LoVo (cell line): ENCODE measurements at regions not wholly inside any gene's neighbourhood (a gene's known extent, or its start where the extent isn't known, plus 50 kb on each side); places are given as distances from the start of the nearest gene placed in this dataset.

ENCODE experiments used
- DNase-seq: peaks from one replicate; pipeline ENCODE4 v3.0.0-alpha.2; 2016; ENCODE audit warnings: low spot score

DNA sequence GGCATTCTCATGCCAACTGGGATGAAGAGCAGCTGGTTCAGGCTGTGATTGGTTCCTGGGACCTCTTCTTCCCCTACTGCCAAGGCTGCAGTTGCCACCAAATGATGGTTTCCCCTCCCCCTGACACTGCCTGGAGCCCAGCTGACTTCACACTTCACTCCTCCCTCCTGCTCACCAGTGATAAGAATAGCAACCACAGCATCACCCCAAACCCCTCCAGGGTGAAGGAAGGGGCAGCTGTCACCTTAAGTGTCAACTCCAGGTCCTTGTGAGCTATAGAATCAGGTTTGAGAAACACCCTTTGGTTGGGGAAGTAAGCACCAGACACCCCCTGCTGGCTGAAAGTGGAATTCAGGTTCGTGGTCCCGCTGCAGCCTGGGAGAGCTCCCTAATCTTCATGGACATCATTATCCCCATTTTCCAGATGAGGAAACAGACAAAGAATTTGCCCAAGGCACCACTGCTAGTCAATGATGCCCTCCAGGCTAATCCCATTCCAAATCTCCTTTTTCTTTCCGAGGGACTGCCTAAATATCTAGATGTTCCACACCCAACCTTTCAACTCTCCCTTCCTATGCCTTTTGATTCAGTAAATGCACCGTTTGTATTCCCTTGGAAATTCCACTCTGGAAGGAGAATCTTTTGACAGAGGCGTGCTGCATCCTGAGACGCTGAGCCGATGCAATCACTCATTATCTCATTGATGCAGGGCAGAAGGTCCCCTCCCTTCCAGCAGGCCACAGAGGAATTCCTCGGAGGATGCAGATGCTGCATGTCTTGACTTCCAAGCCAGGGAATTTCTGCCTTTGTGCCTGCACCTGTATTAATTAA lies 50.6 kb upstream of the UQCRFS1 start:
- peak; percentile 44 for DNase-seq

DNA sequence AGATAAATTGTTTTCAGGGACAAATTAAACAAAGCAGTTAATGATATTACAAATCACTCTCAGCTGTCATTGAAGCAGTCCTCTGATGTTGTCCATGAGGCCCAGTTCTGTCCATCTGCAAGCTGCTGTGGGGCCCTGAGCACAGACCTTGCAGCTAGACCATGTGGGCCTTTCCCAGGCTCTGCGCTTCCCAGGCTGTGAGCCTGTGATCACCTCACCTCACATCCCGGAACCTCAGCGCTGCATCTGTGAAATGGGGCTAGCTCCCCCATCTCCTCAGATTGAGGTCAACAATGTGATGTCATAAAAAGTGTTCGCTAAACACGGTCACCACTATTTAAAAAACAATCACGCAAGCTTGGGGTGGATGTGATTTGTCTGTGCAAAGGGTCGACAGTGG lies 51.9 kb upstream of the UQCRFS1 start:
- no peak for DNase-seq

DNA sequence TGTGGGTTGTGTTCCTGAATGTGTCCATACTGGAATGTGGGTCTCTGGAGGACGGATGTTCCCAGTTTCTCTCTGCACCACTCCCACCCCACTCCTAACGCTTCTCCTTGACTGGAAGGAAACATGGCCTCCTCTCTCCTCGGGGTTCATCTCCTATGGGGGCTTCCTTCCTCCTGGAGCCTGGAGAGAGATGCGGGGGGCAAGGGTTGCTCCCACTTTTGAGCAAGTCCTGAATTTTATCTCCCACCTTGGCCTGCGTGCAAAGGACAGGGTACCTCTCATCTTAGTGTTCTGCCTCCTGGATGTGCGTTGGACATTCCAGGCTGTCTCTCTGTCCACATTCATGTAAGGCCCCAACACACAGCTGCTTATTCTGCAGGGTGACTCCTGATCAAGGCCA lies 52.5 kb upstream of the UQCRFS1 start:
- no peak for DNase-seq

DNA sequence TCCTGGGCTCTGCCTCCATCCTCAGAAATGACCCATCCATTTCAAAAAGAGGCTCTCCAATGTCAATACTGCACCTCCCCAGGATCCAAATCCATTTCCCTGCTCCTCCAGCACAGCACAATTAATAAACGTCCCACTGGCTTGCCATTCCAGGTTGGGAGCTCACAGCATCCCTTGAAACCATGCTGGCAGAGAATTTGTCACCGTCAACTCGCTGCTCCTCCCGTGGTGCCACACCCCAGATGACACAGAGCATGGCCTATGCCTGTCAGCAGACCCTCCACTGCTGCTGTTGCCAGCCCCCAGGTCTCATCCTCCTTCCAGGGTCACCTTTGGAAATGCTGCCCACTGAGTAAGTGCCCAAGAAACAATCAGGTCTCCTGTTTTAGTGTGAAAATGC lies 53.0 kb upstream of the UQCRFS1 start:
- DNase-seq: no peak

DNA sequence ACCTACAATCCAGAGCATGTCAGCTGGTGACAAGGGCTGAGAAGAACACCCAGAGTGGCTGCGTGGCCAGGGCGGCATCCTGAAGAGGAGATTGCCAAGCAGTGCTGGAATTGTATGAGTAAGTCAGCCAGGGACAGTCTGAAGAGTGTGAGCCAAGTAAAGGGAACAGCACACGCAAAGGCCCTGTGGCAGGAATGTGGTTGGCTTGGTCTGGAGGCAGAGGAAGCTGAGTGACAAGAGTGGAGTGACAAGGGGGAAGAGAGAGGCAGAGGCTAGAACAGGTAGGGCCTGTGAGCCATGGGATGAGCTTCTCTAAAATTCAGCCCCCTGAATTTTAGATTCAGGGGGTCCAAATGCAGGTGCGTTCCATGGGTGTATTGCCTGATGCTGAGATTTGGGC lies 53.7 kb upstream of the UQCRFS1 start:
- no peak for DNase-seq

DNA sequence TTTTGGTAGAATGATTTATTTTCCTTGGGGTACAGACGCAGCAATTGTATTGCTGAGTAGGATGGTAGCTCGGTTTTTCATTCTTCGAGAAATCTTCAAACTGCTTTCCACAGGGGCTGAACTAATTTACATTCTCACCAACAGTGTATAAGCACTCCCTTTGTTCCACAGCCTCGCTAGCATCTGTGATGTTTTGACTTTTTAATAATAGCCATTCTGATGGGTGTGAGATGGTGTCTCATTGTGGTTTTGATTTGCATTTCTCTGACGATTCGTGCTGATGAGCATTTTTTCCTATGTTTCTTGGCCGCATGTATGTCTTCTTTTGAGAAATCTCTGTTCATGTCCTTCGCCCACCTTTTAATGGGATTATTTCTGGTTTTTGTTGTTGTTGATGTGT lies 54.8 kb upstream of the UQCRFS1 start:
- DNase-seq: no peak

DNA sequence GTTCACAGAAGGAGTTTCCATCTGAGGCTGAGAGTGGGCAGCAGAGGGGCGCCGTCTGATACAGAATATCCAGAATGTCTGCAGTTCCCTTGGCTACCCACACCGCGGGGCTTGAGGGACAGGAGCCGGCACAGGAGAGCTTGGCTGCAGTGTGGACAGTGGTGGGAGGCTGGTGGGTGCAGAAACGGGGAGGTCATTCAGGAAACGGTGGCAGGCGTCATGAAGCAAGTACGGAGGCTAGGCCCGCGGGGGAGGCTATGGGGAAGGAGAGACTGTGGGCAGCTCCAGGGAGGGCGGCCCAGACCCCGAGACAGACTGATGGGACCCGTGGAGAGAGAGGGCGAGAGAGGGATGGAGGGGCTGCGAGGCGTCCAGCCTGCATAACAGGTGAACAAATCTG lies 55.2 kb upstream of the UQCRFS1 start:
- no peak for DNase-seq

DNA sequence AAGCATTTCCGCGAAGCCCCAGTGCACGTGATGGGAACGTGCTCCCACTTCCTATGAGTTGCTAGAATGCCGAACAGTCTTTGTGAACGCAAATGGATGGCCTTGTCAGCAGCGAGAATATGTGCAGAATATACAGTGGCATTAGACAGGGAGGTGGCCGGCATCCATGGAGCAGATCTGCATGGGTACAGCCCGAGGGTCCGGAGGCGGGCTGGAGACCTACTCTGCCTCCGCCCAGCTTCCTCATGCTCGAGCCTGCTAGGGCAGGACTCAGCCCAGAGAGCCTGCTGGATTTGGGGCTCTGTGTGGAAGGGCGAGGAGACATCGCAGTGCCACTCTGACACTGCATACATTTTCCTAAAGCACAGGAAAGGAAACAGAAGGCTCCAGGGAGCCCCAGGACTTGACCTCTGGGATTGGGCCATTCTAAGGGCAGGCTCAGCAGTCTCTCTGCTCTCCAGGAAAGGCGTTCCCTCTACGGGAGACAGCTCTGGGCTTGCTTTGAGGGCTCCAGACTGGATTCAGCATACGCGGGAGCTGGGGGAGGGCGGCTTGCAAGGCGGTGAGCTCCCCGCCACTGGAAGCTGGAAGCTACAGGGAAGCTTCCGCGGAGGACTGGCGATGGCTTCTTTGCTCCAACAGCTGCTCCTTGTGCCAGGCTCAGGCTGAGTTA lies 55.9 kb upstream of the UQCRFS1 start:
- no peak for DNase-seq

DNA sequence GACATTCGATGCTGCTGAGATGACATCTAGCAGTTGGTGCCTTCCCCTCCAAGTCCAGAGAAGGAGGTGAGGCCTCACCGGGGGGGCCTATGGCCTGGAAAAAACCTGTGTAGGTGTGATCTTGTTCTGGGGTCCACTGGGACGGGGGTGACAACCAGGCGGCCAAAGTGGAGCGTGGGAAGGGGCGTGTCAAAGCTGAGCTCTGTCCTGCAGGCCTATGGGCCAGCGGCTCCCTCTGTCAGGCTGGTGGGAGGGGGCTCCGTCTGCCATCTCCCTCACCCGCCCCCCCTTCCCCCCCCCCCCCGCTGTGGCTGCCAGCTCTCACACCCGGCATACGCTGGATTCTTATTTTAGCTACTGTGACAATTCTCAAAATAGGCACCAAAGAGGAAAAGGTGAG lies 56.7 kb upstream of the UQCRFS1 start:
- no peak for DNase-seq

DNA sequence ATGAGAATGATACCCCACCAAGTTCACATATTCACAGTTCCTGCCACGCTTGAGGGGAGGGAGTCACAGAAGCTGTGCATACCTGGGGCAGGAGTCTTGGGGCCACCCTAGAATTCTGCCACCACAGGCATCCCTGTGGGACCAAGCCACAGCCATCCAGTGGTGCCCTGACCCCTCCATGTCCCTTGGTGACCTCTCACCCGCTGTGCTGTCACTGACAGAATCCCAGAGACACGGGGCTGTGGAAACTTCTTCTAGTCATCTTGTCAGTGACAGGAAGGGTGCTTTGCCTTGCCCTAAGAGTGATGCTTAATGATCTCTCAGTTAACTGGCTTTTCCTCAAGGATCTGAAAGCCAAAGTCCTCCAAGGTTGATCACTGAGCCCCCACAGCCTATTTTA lies 58.4 kb upstream of the UQCRFS1 start:
- DNase-seq: no peak

DNA sequence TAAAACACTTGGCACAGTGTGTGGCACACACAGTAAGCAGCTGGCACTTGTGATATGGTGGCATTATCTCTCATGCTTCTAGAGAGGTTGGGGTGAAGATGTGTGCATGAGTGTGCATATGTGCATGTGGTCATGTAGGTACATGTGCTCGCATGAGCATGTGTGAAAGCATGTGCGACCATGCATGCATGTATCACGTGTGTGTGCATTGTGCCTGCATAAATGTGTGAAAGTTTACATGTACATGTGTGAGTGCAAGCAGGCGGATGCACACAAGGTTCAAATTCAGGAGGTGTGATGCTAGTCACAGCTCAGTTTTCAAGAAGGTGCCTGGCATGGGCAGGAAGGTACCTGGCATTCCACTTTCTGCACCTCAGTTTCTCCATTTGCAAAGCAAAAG lies 59.0 kb upstream of the UQCRFS1 start:
- DNase-seq: no peak

DNA sequence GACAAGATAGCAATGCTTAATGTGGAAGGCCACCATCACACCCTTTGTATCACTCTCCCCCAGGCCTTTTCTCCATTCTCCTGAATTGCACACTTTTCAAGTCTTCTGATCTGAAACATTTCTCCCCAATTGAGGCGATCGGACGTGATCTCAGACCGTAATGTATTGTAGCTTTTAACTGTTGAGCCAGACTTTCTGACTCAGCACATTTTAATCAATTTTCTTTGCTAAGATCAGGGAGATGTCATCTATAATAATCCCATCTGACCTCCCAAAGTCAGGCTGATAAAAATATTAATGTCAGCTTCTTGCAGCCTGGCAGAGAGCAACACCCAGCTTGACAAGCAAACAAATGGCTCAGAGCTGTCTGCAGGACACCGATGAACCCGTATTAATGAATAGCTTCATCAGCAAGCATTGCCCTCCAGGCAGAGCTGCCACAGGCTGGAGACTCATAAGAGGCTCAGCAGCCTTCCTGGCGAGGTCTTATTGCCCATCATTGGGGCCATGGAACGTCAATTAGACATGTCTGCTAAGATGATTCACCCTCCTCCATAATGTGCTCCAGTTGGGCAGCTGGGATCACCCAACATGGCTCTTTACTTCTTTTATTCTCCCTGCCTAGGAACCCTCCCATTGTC lies 60.2 kb upstream of the UQCRFS1 start:
- DNase-seq: no peak

DNA sequence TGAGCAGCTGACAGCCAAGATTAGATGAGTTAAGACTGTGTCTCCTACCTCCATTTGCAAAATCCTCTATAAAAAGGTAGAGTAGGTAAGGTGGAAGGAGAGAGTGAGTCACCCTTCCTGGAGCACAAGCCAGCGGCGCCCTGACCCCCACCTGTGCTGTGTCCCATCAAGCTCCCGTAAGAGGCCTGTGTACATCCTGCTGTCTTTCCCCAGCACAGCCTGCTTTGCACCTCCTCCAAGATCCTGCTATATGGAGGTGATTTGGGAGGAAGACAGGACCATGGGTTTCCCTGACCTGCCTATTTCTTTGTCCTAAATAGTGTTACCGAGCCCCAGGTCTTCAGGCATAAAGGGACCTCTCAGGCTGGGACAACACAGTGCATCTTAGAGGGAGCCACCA lies 62.3 kb upstream of the UQCRFS1 start:
- no peak for DNase-seq

DNA sequence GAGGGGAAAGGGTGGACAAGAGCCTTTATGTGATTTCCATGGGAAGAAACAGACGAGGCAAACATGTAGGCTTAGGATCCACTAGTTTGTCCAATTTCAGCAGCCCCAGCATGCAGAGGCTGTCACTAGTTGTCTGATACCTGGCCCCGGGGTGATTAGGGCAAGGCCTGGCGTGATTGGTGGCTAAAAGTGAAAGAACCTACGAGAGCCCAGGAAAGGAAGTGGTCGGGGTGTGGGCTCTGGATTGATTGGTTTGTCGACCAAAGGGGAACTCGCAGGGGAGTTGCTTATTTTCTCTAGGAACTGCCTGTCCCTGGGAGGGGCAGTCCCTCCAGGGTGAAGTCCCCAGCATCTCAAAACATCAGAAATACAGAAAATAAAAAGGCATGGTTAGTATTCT lies 64.2 kb upstream of the UQCRFS1 start:
- DNase-seq: no peak

DNA sequence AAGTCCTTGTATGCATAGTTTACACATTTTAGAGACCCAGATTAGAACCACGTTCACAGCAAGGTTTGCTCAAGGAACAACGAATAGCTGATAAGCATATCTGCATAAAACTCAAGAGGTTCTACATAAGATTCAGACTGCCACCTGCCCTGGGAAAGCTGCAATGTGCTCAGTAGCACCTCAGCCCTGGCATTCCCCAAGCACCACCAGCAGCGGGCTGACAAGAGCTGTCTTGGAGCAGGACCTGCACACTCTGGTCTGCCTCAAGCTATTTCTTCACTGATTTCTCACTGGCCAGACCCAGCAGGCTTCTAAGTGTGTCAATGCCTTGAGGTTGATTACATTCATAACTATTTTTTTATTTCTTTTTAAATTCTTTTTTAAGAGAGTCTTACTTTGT lies 65.8 kb upstream of the UQCRFS1 start:
- DNase-seq: no peak

DNA sequence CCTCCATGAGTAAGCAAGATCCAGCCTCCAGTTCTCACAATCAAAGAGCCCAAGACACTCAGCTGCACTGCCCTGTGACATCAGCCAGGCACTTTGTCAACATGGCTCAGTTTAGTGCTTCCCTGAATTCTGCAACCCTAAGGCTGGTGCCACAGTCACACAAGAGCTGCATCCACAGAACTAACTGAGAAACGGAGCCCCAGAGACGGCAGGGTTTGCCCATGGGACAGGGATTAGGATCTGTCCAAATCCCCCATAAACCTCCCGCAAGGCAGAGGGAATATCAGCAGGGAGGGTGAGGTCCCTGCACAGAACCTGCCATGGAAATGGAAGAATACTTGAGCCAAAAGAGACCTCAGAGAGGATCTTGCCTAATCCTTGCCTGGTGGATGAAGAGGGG lies 70.4 kb upstream of the UQCRFS1 start:
- no peak for DNase-seq

DNA sequence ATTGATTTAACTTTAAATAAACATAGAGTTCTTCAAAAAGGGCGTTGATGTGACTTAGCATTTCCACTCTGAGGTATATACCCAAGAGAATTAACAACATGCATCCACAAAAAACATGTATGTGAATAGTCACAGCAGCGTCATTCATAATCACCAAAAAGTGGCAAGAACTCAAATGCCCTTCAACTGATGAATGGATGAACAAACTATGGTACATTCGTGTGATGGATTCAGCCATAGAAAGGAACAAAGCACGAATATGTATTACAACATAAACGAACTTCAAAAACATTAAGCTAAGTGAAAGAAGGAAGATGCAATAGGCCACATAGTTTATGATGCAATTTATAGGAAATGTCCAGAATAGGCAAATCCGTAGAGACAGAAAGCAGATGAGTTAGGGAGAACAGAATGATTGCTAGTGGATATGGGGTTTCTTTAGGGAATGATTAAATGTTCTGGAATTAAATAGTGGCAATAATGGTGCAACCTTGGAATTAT lies 72.3 kb upstream of the UQCRFS1 start:
- no peak for DNase-seq

DNA sequence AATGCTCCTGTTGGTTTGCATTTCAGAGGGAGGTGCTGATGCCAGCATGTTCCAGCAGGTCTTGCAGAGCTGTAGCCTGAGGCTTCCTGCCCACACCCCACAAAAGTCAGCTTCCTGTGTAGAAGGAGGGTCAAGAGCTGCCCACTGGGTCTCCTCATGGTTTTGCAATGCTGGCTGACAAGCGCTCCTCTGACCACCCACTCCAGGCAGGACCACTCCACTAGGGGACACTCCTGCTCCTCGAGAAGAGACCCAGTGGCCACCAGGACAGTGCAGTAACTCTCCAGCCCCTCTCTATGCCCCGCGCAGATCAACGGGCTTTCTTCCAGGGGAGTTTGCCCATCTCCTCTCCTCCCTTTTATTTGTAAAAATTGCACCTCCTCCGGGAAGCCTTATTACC lies 72.9 kb upstream of the UQCRFS1 start:
- no peak for DNase-seq

DNA sequence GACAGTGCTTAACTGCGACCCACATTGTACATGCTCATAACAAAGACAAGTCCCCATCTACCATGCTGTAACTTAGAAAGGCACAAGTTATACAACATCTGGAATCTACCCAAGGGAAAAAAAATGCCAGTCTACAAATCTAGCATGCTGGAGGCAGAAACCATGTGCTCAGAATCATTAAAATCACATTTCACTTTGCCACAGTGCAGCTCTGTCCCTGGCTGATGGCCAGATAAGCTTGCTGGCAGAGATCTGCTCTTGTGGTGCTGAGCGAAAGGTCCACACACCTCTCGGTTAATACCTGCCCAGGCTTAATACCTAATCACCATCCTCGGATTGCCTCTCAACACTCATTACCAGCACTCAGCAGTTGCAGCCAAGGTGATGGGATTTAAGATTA lies 74.1 kb upstream of the UQCRFS1 start:
- no peak for DNase-seq

DNA sequence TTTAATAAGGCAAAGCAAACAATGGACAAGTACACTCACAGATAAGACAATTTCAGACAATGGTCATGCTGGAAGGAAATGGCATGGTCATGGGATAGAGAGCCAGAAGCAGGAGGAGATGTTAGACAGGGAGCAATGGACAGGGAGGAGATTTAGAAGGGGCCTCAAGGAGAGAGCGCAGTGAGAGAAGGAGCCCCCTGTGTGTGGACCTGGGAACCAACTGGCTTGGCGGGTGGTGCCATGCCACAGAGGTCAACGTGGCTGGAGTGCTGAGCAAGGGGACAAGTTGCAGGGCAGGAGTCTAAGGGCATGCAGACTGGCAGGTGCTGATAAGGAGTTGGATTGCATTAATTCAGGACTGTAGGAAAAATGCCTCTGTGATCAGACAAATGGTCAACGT lies 75.3 kb upstream of the UQCRFS1 start:
- DNase-seq: no peak

DNA sequence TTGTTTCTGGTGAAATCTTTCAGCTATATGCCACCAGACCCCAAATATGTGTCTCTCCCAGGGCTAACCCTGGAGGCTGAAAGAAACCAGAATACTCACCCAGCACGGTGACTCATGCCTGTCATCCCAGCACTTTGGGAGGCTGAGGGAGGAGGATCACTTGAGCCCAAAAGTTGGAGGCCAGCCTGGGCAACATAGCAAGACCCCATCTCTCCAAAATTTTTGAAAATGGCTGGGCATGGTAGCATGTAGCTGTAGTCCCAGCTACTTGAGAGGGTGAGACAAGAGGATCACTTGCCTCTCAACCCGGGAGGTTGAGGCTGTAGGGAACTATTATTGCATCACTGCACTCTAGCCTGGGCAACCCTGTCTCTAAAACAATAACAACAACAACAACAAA lies 76.1 kb upstream of the UQCRFS1 start:
- no peak for DNase-seq

DNA sequence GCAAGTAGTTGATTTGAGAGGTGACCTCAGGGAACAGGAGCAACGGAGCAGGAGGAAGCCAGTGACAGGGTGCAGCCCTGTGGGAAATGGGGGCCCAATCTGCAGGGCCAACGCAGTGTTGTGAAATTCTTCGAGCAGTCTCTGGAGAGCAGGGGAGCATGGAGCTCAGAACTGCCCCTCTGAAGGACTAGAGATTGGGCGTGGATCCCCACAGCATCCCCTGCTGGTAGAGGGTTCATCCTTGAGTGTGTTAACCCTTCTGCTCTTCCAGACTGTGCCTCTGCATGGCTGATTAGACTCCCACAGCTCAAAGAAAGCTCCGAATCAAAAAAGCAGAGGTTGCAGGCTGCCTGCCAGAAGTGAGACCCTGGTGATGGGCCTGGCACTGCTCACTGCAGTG lies 77.9 kb upstream of the UQCRFS1 start:
- DNase-seq: no peak

DNA sequence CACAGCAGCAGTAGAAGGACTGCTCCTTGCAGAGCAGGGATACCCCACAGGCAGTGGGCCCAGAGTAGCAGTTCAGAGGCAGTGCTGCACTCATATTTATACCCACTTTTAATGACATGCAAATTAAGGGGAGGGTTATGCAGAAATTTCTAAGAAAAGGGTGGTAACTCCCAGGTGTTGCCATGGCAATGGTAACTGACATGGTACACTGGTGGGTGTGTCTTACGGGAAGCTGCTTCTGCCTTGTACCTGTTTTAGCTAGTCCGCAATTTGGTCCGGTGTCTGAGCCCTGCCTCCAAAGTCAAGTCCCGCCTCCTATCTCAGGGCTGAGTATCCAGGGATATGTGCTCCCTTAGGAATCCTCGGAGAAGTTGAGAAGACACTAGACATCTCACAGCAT lies 79.2 kb upstream of the UQCRFS1 start:
- no peak for DNase-seq
